ENCODE measurements at regions not wholly inside any gene's neighbourhood (a gene's known extent, or its start where the extent isn't known, plus 50 kb on each side); places are given as distances from the start of the nearest gene placed in this dataset.
"Not testable (repeated sequence)": the region's sequence is repeated elsewhere in the genome, so short reads cannot be mapped to it uniquely, and the experiment has no call there.

- no peak for DNase-seq (ENCODE audit: low read depth)
- no peaks in the 10 kb centered on the region for H3K36me3 ChIP-seq (ENCODE audit: control insufficient read depth, insufficient read depth, low read length, severe bottlenecking)
- H3K4me1 ChIP-seq (ENCODE audit: control insufficient read depth, insufficient read depth, low read length): no peaks in the 10 kb centered on the region
- H3K27me3 ChIP-seq (replicated peaks; ENCODE audit: control insufficient read depth, insufficient read depth, low read length): no peaks in the 10 kb centered on the region
- H3K9ac ChIP-seq (ENCODE audit: low read length): no peak overlapping the region
- H3K4me3 ChIP-seq (ENCODE audit: low read length): no peak overlapping the region
- peaks cover 8% of the 10 kb centered on the region for H3K9me3 ChIP-seq (ENCODE audit: control insufficient read depth, low read length)
Measured at GRCh38 chr11:57047610-57048009, 58.9 kb downstream of the OR5AK2 start.

GRCh38 chr11:57049749-57050148 lies 61.0 kb downstream of the OR5AK2 start:
- DNase-seq (ENCODE audit: low read depth): no peak

GRCh38 chr11:57054817-57055216 lies 66.1 kb downstream of the OR5AK2 start:
- Histone ChIP-seq H3K4me3 (ENCODE audit: low read length) (no peak overlapping the region), H3K9me3 (ENCODE audit: control insufficient read depth, low read length) (no peaks in the 10 kb centered on the region), H3K27me3 (replicated peaks; ENCODE audit: control insufficient read depth, insufficient read depth, low read length) (no peaks in the 10 kb centered on the region), H3K4me1 (ENCODE audit: control insufficient read depth, insufficient read depth, low read length) (peaks cover 11% of the 10 kb centered on the region), H3K36me3 (ENCODE audit: control insufficient read depth, insufficient read depth, low read length, severe bottlenecking) (no peaks in the 10 kb centered on the region), H3K9ac (ENCODE audit: low read length) (no peak overlapping the region)
- DNase-seq (ENCODE audit: low read depth): no peak

More at GRCh38 chr11:57049749-57050148, 61.0 kb downstream of the OR5AK2 start:
- Histone ChIP-seq H3K36me3 (ENCODE audit: control insufficient read depth, insufficient read depth, low read length, severe bottlenecking) (no peaks in the 10 kb centered on the region), H3K27me3 (replicated peaks; ENCODE audit: control insufficient read depth, insufficient read depth, low read length) (no peaks in the 10 kb centered on the region), H3K9ac (ENCODE audit: low read length) (no peak overlapping the region), H3K4me3 (ENCODE audit: low read length) (no peak overlapping the region), H3K9me3 (ENCODE audit: control insufficient read depth, low read length) (no peaks in the 10 kb centered on the region), H3K4me1 (ENCODE audit: control insufficient read depth, insufficient read depth, low read length) (no peaks in the 10 kb centered on the region)

- Histone ChIP-seq H3K9me3 (ENCODE audit: control insufficient read depth, low read length) (no peaks in the 10 kb centered on the region), H3K36me3 (ENCODE audit: control insufficient read depth, insufficient read depth, low read length, severe bottlenecking) (no peaks in the 10 kb centered on the region), H3K27me3 (replicated peaks; ENCODE audit: control insufficient read depth, insufficient read depth, low read length) (no peaks in the 10 kb centered on the region), H3K9ac (ENCODE audit: low read length) (no peak overlapping the region), H3K4me1 (ENCODE audit: control insufficient read depth, insufficient read depth, low read length) (peaks cover 11% of the 10 kb centered on the region), H3K4me3 (ENCODE audit: low read length) (no peak overlapping the region)
- no peak for DNase-seq (ENCODE audit: low read depth)
Measured at GRCh38 chr11:57055744-57056143, 67.0 kb downstream of the OR5AK2 start.

GRCh38 chr11:57056735-57057134 lies 68.0 kb downstream of the OR5AK2 start:
- Histone ChIP-seq H3K36me3 (ENCODE audit: control insufficient read depth, insufficient read depth, low read length, severe bottlenecking) (no peaks in the 10 kb centered on the region), H3K4me1 (ENCODE audit: control insufficient read depth, insufficient read depth, low read length) (peaks cover 11% of the 10 kb centered on the region), H3K4me3 (ENCODE audit: low read length) (no peak overlapping the region), H3K9ac (ENCODE audit: low read length) (no peak overlapping the region), H3K27me3 (replicated peaks; ENCODE audit: control insufficient read depth, insufficient read depth, low read length) (no peaks in the 10 kb centered on the region), H3K9me3 (ENCODE audit: control insufficient read depth, low read length) (peaks cover 6% of the 10 kb centered on the region)
- DNase-seq (ENCODE audit: low read depth): no peak

GRCh38 chr11:57057561-57057960 lies 68.8 kb downstream of the OR5AK2 start:
- DNase-seq (ENCODE audit: low read depth): no peak
- Histone ChIP-seq H3K4me1 (ENCODE audit: control insufficient read depth, insufficient read depth, low read length) (peaks cover 11% of the 10 kb centered on the region), H3K9ac (ENCODE audit: low read length) (no peak overlapping the region), H3K27me3 (replicated peaks; ENCODE audit: control insufficient read depth, insufficient read depth, low read length) (no peaks in the 10 kb centered on the region), H3K4me3 (ENCODE audit: low read length) (no peak overlapping the region), H3K9me3 (ENCODE audit: control insufficient read depth, low read length) (peaks cover 6% of the 10 kb centered on the region), H3K36me3 (ENCODE audit: control insufficient read depth, insufficient read depth, low read length, severe bottlenecking) (no peaks in the 10 kb centered on the region)

GRCh38 chr11:57062957-57063356 lies 74.2 kb downstream of the OR5AK2 start:
- H3K9me3 ChIP-seq (ENCODE audit: control insufficient read depth, low read length); H3K27me3 ChIP-seq (replicated peaks; ENCODE audit: control insufficient read depth, insufficient read depth, low read length); DNase-seq (ENCODE audit: low read depth); H3K36me3 ChIP-seq (ENCODE audit: control insufficient read depth, insufficient read depth, low read length, severe bottlenecking); H3K4me1 ChIP-seq (ENCODE audit: control insufficient read depth, insufficient read depth, low read length); H3K4me3 ChIP-seq (ENCODE audit: low read length); H3K9ac ChIP-seq (ENCODE audit: low read length): not testable (repeated sequence)

GRCh38 chr11:57069942-57070341 lies 81.2 kb downstream of the OR5AK2 start:
- Histone ChIP-seq H3K4me1 (ENCODE audit: control insufficient read depth, insufficient read depth, low read length) (peaks cover 32% of the 10 kb centered on the region), H3K27me3 (replicated peaks; ENCODE audit: control insufficient read depth, insufficient read depth, low read length) (no peaks in the 10 kb centered on the region), H3K9ac (ENCODE audit: low read length) (no peak overlapping the region), H3K36me3 (ENCODE audit: control insufficient read depth, insufficient read depth, low read length, severe bottlenecking) (no peaks in the 10 kb centered on the region), H3K4me3 (ENCODE audit: low read length) (no peak overlapping the region), H3K9me3 (ENCODE audit: control insufficient read depth, low read length) (no peaks in the 10 kb centered on the region)
- peak; percentile 48 for DNase-seq (ENCODE audit: low read depth)

GRCh38 chr11:57071829-57072228 lies 83.1 kb downstream of the OR5AK2 start:
- peak overlapping the region; percentile 74 for H3K9ac ChIP-seq (ENCODE audit: low read length)
- no peaks in the 10 kb centered on the region for H3K36me3 ChIP-seq (ENCODE audit: control insufficient read depth, insufficient read depth, low read length, severe bottlenecking)
- DNase-seq (ENCODE audit: low read depth): peak; percentile 44
- peak overlapping the region; percentile 37 for H3K4me3 ChIP-seq (ENCODE audit: low read length)
- H3K27me3 ChIP-seq (replicated peaks; ENCODE audit: control insufficient read depth, insufficient read depth, low read length): no peaks in the 10 kb centered on the region
- H3K9me3 ChIP-seq (ENCODE audit: control insufficient read depth, low read length): no peaks in the 10 kb centered on the region
- peaks cover 32% of the 10 kb centered on the region for H3K4me1 ChIP-seq (ENCODE audit: control insufficient read depth, insufficient read depth, low read length)

- Histone ChIP-seq H3K27me3 (replicated peaks; ENCODE audit: control insufficient read depth, insufficient read depth, low read length) (no peaks in the 10 kb centered on the region), H3K4me1 (ENCODE audit: control insufficient read depth, insufficient read depth, low read length) (peaks cover 32% of the 10 kb centered on the region), H3K4me3 (ENCODE audit: low read length) (peak overlapping the region; percentile 37), H3K9me3 (ENCODE audit: control insufficient read depth, low read length) (no peaks in the 10 kb centered on the region), H3K9ac (ENCODE audit: low read length) (peak overlapping the region; percentile 74), H3K36me3 (ENCODE audit: control insufficient read depth, insufficient read depth, low read length, severe bottlenecking) (no peaks in the 10 kb centered on the region)
- peak; percentile 95 for DNase-seq (ENCODE audit: low read depth)
Measured at GRCh38 chr11:57072640-57073039, 83.9 kb downstream of the OR5AK2 start.

GRCh38 chr11:57073128-57073527 lies 84.4 kb downstream of the OR5AK2 start:
- H3K36me3 ChIP-seq (ENCODE audit: control insufficient read depth, insufficient read depth, low read length, severe bottlenecking): no peaks in the 10 kb centered on the region
- no peaks in the 10 kb centered on the region for H3K27me3 ChIP-seq (replicated peaks; ENCODE audit: control insufficient read depth, insufficient read depth, low read length)
- no peak overlapping the region for H3K9ac ChIP-seq (ENCODE audit: low read length)

GRCh38 chr11:57081356-57081755 lies 92.6 kb downstream of the OR5AK2 start:
- no peak for DNase-seq (ENCODE audit: low read depth)

More at GRCh38 chr11:57073128-57073527, 84.4 kb downstream of the OR5AK2 start:
- H3K4me1 ChIP-seq (ENCODE audit: control insufficient read depth, insufficient read depth, low read length): peaks cover 32% of the 10 kb centered on the region
- H3K9me3 ChIP-seq (ENCODE audit: control insufficient read depth, low read length): no peaks in the 10 kb centered on the region
- peak; percentile 16 for DNase-seq (ENCODE audit: low read depth)
- H3K4me3 ChIP-seq (ENCODE audit: low read length): no peak overlapping the region

More at GRCh38 chr11:57081356-57081755, 92.6 kb downstream of the OR5AK2 start:
- Histone ChIP-seq H3K4me3 (ENCODE audit: low read length) (no peak overlapping the region), H3K9me3 (ENCODE audit: control insufficient read depth, low read length) (no peaks in the 10 kb centered on the region), H3K4me1 (ENCODE audit: control insufficient read depth, insufficient read depth, low read length) (no peaks in the 10 kb centered on the region), H3K9ac (ENCODE audit: low read length) (no peak overlapping the region), H3K36me3 (ENCODE audit: control insufficient read depth, insufficient read depth, low read length, severe bottlenecking) (no peaks in the 10 kb centered on the region), H3K27me3 (replicated peaks; ENCODE audit: control insufficient read depth, insufficient read depth, low read length) (no peaks in the 10 kb centered on the region)
